ENCODE measurements at regions not wholly inside any gene's neighbourhood (a gene's known extent, or its start where the extent isn't known, plus 50 kb on each side); places are given as distances from the start of the nearest gene placed in this dataset.
"Not testable (repeated sequence)": the region's sequence is repeated elsewhere in the genome, so short reads cannot be mapped to it uniquely, and the experiment has no call there.

DNA sequence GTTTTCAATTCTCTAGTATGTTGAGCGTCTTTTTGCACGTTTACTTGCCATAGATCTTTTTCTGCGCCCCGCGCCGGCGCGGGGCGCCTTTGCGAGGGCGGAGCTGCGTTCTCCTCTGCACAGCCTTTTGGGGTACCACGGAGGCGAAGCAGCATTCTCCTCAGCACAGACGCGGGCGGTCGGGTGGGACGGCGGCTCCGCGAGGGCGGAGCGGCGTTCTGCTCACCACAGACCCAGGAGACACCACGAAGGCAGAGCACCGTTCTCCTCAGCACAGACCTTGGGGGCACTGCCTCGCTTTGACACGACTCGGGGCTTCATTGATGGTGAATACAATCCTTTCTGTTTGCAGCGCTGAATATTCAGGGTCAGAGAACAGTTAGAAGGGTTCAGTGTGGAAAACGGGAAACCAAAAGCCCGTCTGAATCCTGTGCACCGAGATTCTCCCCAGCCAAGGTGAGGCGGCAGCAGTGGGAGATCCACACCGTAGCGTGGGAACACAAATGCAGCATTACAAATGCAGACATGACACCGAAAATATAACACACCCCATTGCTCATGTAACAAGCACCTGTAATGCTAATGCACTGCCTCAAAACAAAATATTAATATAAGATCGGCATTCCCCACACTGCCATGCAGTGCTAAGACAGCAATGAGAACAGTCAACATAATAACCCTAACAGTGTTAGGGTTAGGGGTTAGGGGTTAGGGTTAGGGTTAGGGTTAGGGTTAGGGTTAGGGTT, 190.7 kb upstream of the VIPR2 start:
- DNase-seq (ENCODE audit: low spot score in 2 of 2); H3K27me3 Mint-ChIP-seq; H3K36me3 Mint-ChIP-seq (ENCODE audit: insufficient read depth); H3K4me3 Mint-ChIP-seq; H3K9me3 Mint-ChIP-seq; H3K4me1 Mint-ChIP-seq; H3K27ac Mint-ChIP-seq (ENCODE audit: low read depth): not testable (repeated sequence)
- ATAC-seq (replicated peaks; ENCODE audit: extremely low read depth, poor library complexity, severe bottlenecking), result peak; percentile 24

- H3K27ac Mint-ChIP-seq (ENCODE audit: low read depth); H3K27me3 Mint-ChIP-seq; DNase-seq (ENCODE audit: low spot score in 2 of 2); H3K36me3 Mint-ChIP-seq (ENCODE audit: insufficient read depth); H3K9me3 Mint-ChIP-seq; ATAC-seq (replicated peaks; ENCODE audit: extremely low read depth, poor library complexity, severe bottlenecking); H3K4me3 Mint-ChIP-seq; H3K4me1 Mint-ChIP-seq: not testable (repeated sequence)
Observed at GRCh38 chr7:159332854-159333479, 188.3 kb upstream of the VIPR2 start.

GRCh38 chr7:159331462-159331861, 186.8 kb upstream of the VIPR2 start:
- ATAC-seq (replicated peaks; ENCODE audit: extremely low read depth, poor library complexity, severe bottlenecking) (no peak), DNase-seq (ENCODE audit: low spot score in 2 of 2) (no peak)
- Mint-ChIP-seq H3K27me3 (no peaks in the 10 kb centered on the region), H3K27ac (ENCODE audit: low read depth) (no peak overlapping the region), H3K4me1 (no peaks in the 10 kb centered on the region), H3K9me3 (peaks cover 16% of the 10 kb centered on the region), H3K4me3 (no peak overlapping the region), H3K36me3 (ENCODE audit: insufficient read depth) (peaks cover 4% of the 10 kb centered on the region)

DNA sequence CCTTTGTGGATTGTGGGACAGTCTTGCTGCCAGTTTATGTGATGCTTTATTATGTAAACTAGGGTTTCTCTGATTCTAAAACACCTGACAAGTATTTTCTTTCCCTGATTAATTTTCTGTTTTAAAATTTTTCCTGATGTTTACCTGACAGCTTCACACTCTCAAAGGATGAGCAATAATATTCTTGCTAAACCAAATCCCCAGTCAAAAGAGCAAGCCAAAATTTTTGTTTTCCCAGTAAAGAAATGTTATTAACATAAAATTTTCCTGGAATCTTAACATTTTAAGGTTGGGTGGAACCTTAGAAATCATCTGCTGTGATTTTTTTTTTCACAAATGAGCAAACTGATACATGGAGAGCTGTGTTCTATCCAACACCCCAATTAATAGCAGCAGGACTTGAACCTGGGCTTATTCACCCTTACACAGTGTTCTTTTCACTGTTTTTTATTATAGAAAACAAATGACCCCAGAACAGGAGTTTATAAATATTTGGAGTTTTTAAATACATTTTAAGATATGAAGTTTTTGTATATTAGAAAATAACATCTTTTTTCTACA, 185.2 kb upstream of the VIPR2 start:
- ATAC-seq (replicated peaks; ENCODE audit: extremely low read depth, poor library complexity, severe bottlenecking), result no peak
- peaks cover 3% of the 10 kb centered on the region for H3K36me3 Mint-ChIP-seq (ENCODE audit: insufficient read depth)

GRCh38 chr7:159328096-159328495, 183.4 kb upstream of the VIPR2 start:
- Mint-ChIP-seq H3K36me3 (ENCODE audit: insufficient read depth) (peaks cover 3% of the 10 kb centered on the region), H3K27me3 (no peaks in the 10 kb centered on the region), H3K4me1 (no peaks in the 10 kb centered on the region), H3K4me3 (no peak overlapping the region), H3K9me3 (peaks cover 18% of the 10 kb centered on the region), H3K27ac (ENCODE audit: low read depth) (no peak overlapping the region)
- DNase-seq (ENCODE audit: low spot score in 2 of 2) (no peak), ATAC-seq (replicated peaks; ENCODE audit: extremely low read depth, poor library complexity, severe bottlenecking) (no peak)

More for the DNA sequence above, 185.2 kb upstream of the VIPR2 start:
- no peaks in the 10 kb centered on the region for H3K4me1 Mint-ChIP-seq
- H3K9me3 Mint-ChIP-seq, result peaks cover 18% of the 10 kb centered on the region
- H3K4me3 Mint-ChIP-seq, result no peak overlapping the region
- DNase-seq (ENCODE audit: low spot score in 2 of 2), result no peak
- no peak overlapping the region for H3K27ac Mint-ChIP-seq (ENCODE audit: low read depth)
- H3K27me3 Mint-ChIP-seq, result no peaks in the 10 kb centered on the region

DNA sequence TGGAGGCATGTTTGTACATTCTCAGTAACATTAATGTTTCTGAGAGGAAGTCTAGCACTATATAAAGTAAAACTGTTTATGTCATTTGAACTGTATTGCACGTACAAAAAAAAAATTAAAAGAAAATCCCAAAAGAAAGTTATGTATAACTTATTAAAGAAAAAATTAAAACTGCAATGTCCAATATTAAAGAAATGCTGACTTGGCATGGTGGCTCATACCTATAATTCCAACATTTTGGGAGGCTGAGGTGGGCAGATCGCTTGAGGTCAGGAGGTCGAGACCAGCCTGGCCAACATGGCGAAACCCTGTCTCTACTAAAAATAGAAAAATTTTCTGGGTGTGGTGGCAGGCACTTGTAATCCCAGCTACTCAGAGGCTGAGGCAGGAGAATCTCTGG, 178.7 kb upstream of the VIPR2 start:
- Mint-ChIP-seq H3K9me3 (peaks cover 23% of the 10 kb centered on the region), H3K36me3 (ENCODE audit: insufficient read depth) (peaks cover 3% of the 10 kb centered on the region), H3K27ac (ENCODE audit: low read depth) (no peak overlapping the region), H3K4me3 (no peak overlapping the region), H3K27me3 (no peaks in the 10 kb centered on the region), H3K4me1 (no peaks in the 10 kb centered on the region)
- no peak for DNase-seq (ENCODE audit: low spot score in 2 of 2)
- no peak for ATAC-seq (replicated peaks; ENCODE audit: extremely low read depth, poor library complexity, severe bottlenecking)

GRCh38 chr7:159321278-159321677, 176.6 kb upstream of the VIPR2 start:
- Mint-ChIP-seq H3K27me3 (no peaks in the 10 kb centered on the region), H3K27ac (ENCODE audit: low read depth) (no peak overlapping the region), H3K9me3 (peaks cover 21% of the 10 kb centered on the region), H3K36me3 (ENCODE audit: insufficient read depth) (no peaks in the 10 kb centered on the region), H3K4me3 (no peak overlapping the region), H3K4me1 (no peaks in the 10 kb centered on the region)
- ATAC-seq (replicated peaks; ENCODE audit: extremely low read depth, poor library complexity, severe bottlenecking) (no peak), DNase-seq (ENCODE audit: low spot score in 2 of 2) (no peak)

DNA sequence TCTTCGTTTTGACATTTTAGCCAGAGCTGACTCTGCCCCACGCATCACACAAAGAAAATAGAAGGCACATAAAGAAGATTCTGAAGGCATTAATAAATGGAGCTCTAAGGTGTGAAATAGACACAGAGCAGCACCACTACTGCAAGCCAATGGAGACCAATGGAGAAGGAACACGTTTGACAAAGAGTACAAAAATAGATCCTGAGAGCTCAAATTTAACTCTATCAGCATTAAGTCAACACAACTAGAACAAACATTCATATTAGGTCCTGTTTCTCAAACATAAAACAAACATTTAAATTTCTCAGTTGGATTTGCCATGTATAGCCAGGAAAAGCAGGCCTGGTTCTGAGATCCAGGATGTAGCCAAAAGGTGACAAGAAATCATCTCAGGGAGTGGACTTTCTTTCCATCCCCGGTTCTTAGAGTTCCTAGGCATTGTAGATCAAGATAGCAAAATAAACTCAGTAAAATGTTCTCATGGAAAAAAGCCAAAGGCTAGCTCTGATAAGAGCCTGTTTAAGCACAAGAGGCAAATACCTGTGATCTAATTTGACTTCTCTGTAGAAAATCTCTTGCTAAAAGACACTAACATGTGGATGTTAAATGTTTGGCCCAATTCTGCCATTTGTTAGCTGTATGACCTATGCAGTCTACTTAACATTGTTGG, 174.2 kb upstream of the VIPR2 start:
- H3K36me3 Mint-ChIP-seq (ENCODE audit: insufficient read depth), result no peaks in the 10 kb centered on the region
- ATAC-seq (replicated peaks; ENCODE audit: extremely low read depth, poor library complexity, severe bottlenecking) (no peak), DNase-seq (ENCODE audit: low spot score in 2 of 2) (no peak)
- no peak overlapping the region for H3K4me3 Mint-ChIP-seq
- H3K27me3 Mint-ChIP-seq, result no peaks in the 10 kb centered on the region
- H3K4me1 Mint-ChIP-seq, result no peaks in the 10 kb centered on the region
- no peak overlapping the region for H3K27ac Mint-ChIP-seq (ENCODE audit: low read depth)
- peaks cover 19% of the 10 kb centered on the region for H3K9me3 Mint-ChIP-seq

DNA sequence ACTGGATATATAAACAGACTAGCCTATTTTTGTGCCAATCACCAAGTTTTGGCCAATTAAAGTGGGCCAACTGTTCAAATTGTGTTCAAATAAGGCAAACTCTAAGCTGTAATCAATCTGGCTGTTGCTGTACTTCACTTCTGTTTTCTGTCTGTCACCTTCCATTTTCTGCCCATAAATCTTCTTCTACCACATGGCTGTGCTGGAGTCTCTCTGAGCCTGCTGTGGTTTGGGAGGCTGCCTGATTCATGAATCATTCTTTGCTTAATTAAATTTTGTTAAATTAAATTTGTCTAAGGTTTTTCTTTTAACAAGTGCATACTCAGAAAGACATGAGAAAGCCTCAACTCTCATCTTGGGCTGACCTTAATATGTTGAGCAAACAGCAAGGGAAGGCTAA, 172.6 kb upstream of the VIPR2 start:
- peaks cover 19% of the 10 kb centered on the region for H3K9me3 Mint-ChIP-seq
- no peaks in the 10 kb centered on the region for H3K36me3 Mint-ChIP-seq (ENCODE audit: insufficient read depth)
- H3K27ac Mint-ChIP-seq (ENCODE audit: low read depth), result no peak overlapping the region
- no peaks in the 10 kb centered on the region for H3K4me1 Mint-ChIP-seq
- no peaks in the 10 kb centered on the region for H3K27me3 Mint-ChIP-seq
- H3K4me3 Mint-ChIP-seq, result no peak overlapping the region
- ATAC-seq (replicated peaks; ENCODE audit: extremely low read depth, poor library complexity, severe bottlenecking) (no peak), DNase-seq (ENCODE audit: low spot score in 2 of 2) (no peak)

DNA sequence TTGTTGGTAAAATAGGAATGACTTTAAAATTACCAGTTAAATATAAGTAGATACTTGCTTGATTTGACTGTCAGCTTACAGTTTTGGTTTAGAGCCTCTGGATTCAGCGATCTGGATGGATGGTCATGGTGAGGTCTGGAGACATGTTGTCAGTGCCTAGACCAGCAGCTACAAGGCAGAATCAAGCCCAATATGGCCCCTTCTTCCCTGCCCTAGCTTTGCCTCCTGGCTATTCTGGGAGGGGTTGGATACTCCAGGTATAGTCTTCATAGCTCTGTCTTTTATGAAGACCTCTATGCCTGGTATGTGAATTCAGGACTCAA, 166.5 kb upstream of the VIPR2 start:
- Mint-ChIP-seq H3K27ac (ENCODE audit: low read depth) (no peak overlapping the region), H3K36me3 (ENCODE audit: insufficient read depth) (no peaks in the 10 kb centered on the region), H3K4me1 (no peaks in the 10 kb centered on the region), H3K9me3 (peaks cover under 1% of the 10 kb centered on the region), H3K4me3 (no peak overlapping the region), H3K27me3 (no peaks in the 10 kb centered on the region)
- no peak for ATAC-seq (replicated peaks; ENCODE audit: extremely low read depth, poor library complexity, severe bottlenecking)
- no peak for DNase-seq (ENCODE audit: low spot score in 2 of 2)

GRCh38 chr7:159310457-159311171, 165.9 kb upstream of the VIPR2 start:
- no peaks in the 10 kb centered on the region for H3K36me3 Mint-ChIP-seq (ENCODE audit: insufficient read depth)
- DNase-seq (ENCODE audit: low spot score in 2 of 2) (no peak), ATAC-seq (replicated peaks; ENCODE audit: extremely low read depth, poor library complexity, severe bottlenecking) (no peak)
- H3K9me3 Mint-ChIP-seq, result no peaks in the 10 kb centered on the region
- no peaks in the 10 kb centered on the region for H3K4me1 Mint-ChIP-seq
- no peak overlapping the region for H3K27ac Mint-ChIP-seq (ENCODE audit: low read depth)
- H3K4me3 Mint-ChIP-seq, result no peak overlapping the region
- no peaks in the 10 kb centered on the region for H3K27me3 Mint-ChIP-seq

DNA sequence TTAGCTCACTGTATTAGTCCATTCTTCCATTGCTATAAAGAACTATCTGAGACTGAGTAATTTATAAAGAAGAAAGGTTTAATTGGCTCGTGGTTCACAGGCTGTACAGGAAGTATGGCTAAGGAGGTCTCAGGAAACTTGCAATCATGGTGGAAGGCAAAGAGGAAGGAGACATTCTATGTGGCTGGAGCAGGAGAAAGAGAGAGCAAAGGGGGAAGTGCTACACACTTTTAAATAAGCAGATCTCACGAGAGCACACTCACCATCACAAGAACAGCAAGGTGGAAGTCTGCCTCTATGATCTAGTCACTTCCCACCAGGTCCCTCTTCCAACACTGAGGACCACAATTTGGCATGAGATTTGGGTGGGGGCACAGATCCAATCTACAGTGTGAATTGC, 164.5 kb upstream of the VIPR2 start:
- not testable (repeated sequence) for H3K27ac Mint-ChIP-seq (ENCODE audit: low read depth); H3K4me3 Mint-ChIP-seq; H3K4me1 Mint-ChIP-seq; DNase-seq (ENCODE audit: low spot score in 2 of 2); H3K9me3 Mint-ChIP-seq; H3K36me3 Mint-ChIP-seq (ENCODE audit: insufficient read depth); ATAC-seq (replicated peaks; ENCODE audit: extremely low read depth, poor library complexity, severe bottlenecking); H3K27me3 Mint-ChIP-seq

Data from central memory CD8-positive, alpha-beta T cell (primary cell).